ENCODE measurements at regions not wholly inside any gene's neighbourhood (a gene's known extent, or its start where the extent isn't known, plus 50 kb on each side); places are given as distances from the start of the nearest gene placed in this dataset.

- DNase-seq (ENCODE audit: low read depth) = no peak
- H3K4me3 ChIP-seq (replicated peaks; ENCODE audit: low read depth, low read length) = no peak overlapping the region
- no peak for TF ChIP-seq CTCF (IDR thresholded peaks at IDR 0.05; ENCODE audit: low read length, missing control alignments)
Measured at GRCh38 chr7:17617380-17617779, 318.9 kb downstream of the AHR start.

- TF ChIP-seq CTCF (IDR thresholded peaks at IDR 0.05; ENCODE audit: low read length, missing control alignments) = no peak
- no peak for DNase-seq (ENCODE audit: low read depth)
- no peak overlapping the region for H3K4me3 ChIP-seq (replicated peaks; ENCODE audit: low read depth, low read length)
Measured at GRCh38 chr7:17617857-17618651, 319.6 kb downstream of the AHR start.

DNA sequence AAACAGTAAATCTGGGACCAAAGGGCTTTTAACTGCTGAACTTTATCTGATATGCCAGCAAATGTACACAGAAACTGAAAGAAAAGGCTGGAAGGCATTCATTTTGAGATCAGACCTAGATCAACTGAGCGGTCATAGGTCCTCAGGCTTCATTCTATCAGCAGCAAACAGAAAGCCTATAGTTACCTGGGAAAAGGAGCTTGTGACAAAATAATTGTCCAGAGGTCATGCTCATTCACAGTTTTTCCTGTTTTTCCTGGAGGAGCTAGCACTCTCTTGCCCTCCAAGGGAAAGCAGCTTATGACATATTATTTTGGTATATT, 320.2 kb downstream of the AHR start:
- H3K4me3 ChIP-seq (replicated peaks; ENCODE audit: low read depth, low read length) = no peak overlapping the region
- no peak for TF ChIP-seq CTCF (IDR thresholded peaks at IDR 0.05; ENCODE audit: low read length, missing control alignments)
- DNase-seq (ENCODE audit: low read depth) = no peak

- no peak overlapping the region for H3K4me3 ChIP-seq (replicated peaks; ENCODE audit: low read depth, low read length)
- DNase-seq (ENCODE audit: low read depth) = no peak
- TF ChIP-seq CTCF (IDR thresholded peaks at IDR 0.05; ENCODE audit: low read length, missing control alignments) = no peak
Measured at GRCh38 chr7:17619196-17619818, 320.9 kb downstream of the AHR start.

DNA sequence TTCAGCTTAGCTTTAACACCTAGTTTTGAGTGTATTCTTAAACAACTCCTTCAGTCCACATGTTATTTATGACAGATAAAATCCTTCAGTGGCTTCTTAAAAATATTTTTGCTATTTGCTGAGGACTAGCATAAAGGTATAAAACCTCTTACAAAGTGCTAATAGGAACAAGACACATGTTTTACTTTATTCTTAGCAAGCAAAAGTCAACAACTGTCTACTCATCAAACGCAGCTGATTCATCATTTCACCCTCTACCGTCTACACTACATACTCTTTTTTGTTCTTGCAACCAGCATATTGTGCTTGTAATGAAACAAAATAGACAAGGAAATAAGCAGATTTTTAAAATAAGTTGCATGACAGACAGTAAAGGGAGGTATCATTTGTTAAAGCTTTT, 319.7 kb downstream of the SNX13 start:
- no peak overlapping the region for H3K4me3 ChIP-seq (replicated peaks; ENCODE audit: low read depth, low read length)
- no peak for TF ChIP-seq CTCF (IDR thresholded peaks at IDR 0.05; ENCODE audit: low read length, missing control alignments)
- no peak for DNase-seq (ENCODE audit: low read depth)

DNA sequence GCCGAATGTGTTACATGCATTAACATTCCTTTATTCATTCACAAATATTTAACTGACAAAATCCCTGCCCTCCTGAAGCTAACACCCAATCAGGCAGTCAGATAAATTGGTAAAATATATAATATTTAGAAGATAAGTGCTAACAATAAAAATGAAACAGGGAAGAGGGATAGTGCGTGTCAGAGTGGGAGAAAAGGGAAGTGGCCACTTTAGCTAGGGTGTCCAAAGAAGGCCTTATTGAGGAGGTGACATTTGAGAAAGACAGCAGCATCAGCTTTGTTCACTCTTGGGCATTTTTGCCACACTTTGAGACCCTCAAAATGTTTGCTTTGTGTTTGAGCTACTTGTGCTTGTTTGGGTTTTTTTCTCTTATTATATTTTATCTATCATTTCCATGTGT, 317.8 kb downstream of the SNX13 start:
- TF ChIP-seq CTCF (IDR thresholded peaks at IDR 0.05; ENCODE audit: low read length, missing control alignments) = no peak
- H3K4me3 ChIP-seq (replicated peaks; ENCODE audit: low read depth, low read length) = no peak overlapping the region
- no peak for DNase-seq (ENCODE audit: low read depth)
